Erythroblast (primary cell): ENCODE measurements at regions not wholly inside any gene's neighbourhood (a gene's known extent, or its start where the extent isn't known, plus 50 kb on each side); places are given as distances from the start of the nearest gene placed in this dataset.

Experiments
- GATA1 ChIP-seq: IDR thresholded peaks from 2 replicates; pipeline ENCODE4 v1.6.1; 2011; ENCODE audit warnings: low read depth, mild to moderate bottlenecking, control low read depth, low read length, moderate library complexity
- POLR2A ChIP-seq: IDR thresholded peaks from 2 replicates; pipeline ENCODE4 v1.6.1; 2011; ENCODE audit warnings: mild to moderate bottlenecking, low read length

DNA sequence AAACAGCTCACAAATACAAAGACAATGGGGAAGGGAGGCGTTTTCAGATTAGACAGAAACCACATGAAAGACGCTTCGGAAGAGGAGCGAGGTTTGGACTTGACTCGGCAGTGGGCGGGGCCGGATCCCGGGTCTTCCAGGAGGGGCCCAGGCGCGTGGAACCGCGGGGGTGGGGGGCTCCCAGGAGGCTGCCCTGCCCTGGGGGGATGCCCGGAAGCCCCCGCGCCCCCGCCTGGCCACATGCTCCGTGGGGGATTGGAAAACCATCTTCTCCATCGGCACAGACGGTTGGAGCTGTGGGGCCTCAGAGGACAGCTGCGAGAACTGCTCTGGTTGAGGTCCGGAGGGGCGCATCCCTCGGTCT lies 186.0 kb upstream of the SHH start:
- TF ChIP-seq POLR2A (no peak), GATA1 (no peak)
